ENCODE measurements at regions not wholly inside any gene's neighbourhood (a gene's known extent, or its start where the extent isn't known, plus 50 kb on each side); places are given as distances from the start of the nearest gene placed in this dataset.

DNA sequence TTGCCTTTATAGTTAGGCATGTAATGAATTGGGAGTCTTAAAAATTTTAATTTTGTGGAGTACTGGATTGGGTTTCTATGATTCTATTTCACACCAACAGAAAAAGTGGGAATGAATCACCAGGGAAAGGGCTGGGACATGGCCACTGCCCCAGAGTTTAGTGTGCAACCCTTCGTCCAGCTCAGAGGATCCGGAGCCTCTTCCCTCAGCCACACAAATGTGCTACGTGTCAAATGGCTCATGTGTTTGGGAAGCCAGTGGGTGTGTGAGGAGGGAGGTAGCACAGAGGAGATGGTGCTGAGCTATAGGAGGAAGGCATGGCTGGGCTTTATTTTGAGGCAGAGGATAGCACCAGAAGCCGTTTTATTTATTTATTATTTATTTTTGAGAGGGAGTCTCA lies 247.3 kb downstream of the SIPA1L2 start:
- no peak overlapping the region for H3K4me3 ChIP-seq (ENCODE audit: low read depth, low read length)
- no peak for DNase-seq (ENCODE audit: low read depth)
- TF ChIP-seq, protein P1, sequence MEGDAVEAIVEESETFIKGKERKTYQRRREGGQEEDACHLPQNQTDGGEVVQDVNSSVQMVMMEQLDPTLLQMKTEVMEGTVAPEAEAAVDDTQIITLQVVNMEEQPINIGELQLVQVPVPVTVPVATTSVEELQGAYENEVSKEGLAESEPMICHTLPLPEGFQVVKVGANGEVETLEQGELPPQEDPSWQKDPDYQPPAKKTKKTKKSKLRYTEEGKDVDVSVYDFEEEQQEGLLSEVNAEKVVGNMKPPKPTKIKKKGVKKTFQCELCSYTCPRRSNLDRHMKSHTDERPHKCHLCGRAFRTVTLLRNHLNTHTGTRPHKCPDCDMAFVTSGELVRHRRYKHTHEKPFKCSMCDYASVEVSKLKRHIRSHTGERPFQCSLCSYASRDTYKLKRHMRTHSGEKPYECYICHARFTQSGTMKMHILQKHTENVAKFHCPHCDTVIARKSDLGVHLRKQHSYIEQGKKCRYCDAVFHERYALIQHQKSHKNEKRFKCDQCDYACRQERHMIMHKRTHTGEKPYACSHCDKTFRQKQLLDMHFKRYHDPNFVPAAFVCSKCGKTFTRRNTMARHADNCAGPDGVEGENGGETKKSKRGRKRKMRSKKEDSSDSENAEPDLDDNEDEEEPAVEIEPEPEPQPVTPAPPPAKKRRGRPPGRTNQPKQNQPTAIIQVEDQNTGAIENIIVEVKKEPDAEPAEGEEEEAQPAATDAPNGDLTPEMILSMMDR (IDR thresholded peaks at IDR 0.05; ENCODE audit: insufficient read depth, low read depth, low read length), result no peak

DNA sequence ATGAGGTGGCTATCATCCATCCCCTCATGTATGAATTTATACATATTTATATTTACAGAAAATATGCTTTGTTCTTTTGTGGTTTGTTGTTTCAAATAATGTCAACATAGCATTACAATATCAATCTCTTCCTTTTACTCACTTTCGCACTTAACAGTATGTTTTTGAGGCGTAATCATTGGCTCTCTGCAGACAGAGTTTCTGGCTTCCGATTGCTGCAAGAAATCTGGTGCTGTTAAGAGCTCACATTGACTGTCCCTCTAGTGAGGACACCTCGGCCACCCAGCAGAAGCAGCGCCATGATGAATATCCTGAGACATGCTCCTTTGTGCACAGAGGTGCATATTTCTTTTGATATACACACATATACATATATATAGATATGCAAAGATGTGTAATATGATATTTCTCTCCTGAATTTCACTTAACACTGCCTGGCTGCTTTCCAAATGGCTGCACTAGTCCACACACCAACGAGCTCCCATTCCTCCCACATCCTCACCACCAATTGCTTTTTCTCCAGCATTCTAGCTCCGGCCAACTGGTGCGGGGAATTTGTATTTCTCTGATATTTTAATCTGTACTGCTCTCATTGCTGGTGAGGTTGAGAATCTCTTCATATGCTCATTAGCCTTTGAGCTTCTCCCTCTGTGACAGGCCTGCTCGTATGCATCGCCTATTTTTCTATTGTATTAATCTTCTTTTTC lies 248.4 kb downstream of the SIPA1L2 start:
- DNase-seq (ENCODE audit: low read depth), result no peak
- TF ChIP-seq, protein P1 (IDR thresholded peaks at IDR 0.05; ENCODE audit: insufficient read depth, low read depth, low read length), result no peak
- no peak overlapping the region for H3K4me3 ChIP-seq (ENCODE audit: low read depth, low read length)

DNA sequence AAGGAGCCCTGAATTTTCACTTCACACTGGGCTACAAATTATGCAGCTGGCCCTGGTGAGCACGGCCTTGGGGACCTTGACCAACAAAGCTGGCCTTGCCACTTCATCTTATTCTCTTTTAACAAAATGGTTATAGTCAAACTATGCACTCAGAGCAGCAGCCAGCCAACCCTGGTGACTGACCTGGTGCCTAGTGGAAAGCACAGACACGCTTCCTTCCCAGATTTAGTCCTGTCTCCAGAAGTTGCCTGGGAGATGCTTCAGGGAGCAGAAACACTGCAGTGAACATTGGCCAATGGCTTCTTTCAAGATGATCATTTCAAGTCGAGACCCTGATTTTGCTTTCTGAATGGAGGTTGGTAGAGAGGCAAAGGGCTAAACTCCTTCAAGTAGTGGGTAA lies 249.3 kb downstream of the SIPA1L2 start:
- DNase-seq (ENCODE audit: low read depth), result no peak
- TF ChIP-seq, protein P1 (IDR thresholded peaks at IDR 0.05; ENCODE audit: insufficient read depth, low read depth, low read length), result no peak
- H3K4me3 ChIP-seq (ENCODE audit: low read depth, low read length), result no peak overlapping the region

DNA sequence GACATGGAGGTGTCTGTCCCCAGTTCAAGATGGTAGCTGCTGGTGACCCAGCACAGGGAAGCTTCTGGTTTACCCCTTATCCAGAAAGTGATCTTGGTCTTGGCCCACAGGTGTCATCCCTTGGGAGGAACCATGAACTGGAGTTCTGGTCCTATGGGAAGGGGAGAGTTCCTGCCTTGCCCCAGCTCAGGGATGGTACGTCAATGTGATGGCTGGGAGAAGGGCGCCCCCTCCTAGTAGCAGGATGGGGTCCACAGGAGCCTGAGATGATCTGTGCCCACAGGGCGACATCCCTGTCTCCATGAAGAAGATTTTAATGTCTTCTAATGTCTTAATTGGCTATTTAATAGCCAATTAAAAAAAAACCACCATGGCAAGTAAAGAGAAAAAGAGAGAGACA lies 249.8 kb downstream of the SIPA1L2 start:
- TF ChIP-seq, protein P1 (IDR thresholded peaks at IDR 0.05; ENCODE audit: insufficient read depth, low read depth, low read length), result no peak

DNA sequence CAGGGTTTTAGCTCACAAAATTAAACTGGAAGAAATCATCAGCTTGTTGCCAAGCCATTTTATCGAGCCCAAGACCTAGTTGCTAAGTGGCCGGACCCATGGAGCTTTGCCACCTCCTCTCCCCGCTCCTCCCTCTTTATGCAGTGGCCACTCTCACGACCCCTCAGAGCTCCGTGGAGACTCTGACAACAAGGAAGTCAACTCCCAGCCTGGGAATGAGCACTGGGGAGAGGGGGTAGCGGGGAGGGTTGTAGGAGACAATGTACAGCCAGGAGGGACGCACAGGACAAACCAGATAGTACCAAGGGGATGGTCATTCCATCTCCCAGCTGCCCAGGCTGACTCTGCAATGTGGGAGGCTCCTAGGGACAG lies 250.9 kb downstream of the SIPA1L2 start:
- TF ChIP-seq, protein P1 (IDR thresholded peaks at IDR 0.05; ENCODE audit: insufficient read depth, low read depth, low read length), result no peak
- H3K4me3 ChIP-seq (ENCODE audit: low read depth, low read length), result no peak overlapping the region
- no peak for DNase-seq (ENCODE audit: low read depth)

More for the DNA sequence above, 249.8 kb downstream of the SIPA1L2 start:
- DNase-seq (ENCODE audit: low read depth), result no peak
- no peak overlapping the region for H3K4me3 ChIP-seq (ENCODE audit: low read depth, low read length)

DNA sequence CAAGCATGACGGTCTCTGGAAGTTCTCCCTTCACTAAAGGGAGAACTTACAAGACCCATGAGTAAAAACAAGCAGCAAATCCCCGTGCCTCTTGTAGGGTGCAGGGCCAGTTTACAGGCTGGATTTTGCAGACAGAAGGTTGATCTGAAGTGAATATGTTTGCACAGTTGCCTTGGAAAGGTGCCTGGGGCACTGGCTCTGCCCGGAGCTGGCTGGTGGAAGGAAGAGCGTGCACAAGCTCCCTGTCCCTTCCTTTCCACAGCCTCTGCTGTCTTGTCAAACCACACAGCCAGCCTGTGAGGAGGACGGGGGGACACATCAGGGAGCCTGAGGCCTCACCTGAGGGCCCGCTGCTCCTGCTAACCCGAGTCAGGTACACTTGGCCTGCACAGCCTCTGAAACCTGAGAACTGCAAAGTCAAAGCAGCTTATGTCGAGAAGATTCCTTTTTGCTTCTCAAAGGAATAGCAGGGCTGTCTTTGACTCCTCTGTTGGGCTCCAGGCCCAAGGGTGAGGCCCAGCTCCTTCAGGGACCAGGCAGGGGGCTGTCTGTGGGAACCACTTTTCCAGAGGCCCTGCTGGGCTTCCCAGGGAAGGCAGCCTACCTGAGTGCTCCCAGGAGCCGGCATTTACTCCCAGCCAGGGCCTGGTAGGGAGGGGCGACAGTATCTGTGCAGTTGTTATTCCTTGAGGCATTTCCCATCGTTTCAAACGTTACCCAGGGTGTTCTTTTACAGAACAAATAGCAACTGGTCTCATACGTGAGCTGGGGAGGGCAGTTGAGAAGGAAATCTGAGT lies 251.5 kb downstream of the SIPA1L2 start:
- TF ChIP-seq, protein P1 (IDR thresholded peaks at IDR 0.05; ENCODE audit: insufficient read depth, low read depth, low read length), result no peak

More for the DNA sequence above, 251.5 kb downstream of the SIPA1L2 start:
- DNase-seq (ENCODE audit: low read depth), result no peak
- H3K4me3 ChIP-seq (ENCODE audit: low read depth, low read length), result no peak overlapping the region
